ENCODE measurements at regions not wholly inside any gene's neighbourhood (a gene's known extent, or its start where the extent isn't known, plus 50 kb on each side); places are given as distances from the start of the nearest gene placed in this dataset.

GRCh38 chr11:100636536-100636935 is 50.6 kb upstream of the ARHGAP42 start (continued):
- TF ChIP-seq CHD7 (IDR thresholded peaks at IDR 0.05; ENCODE audit: insufficient replicate concordance, low read length) (no peak), TAF1 (IDR thresholded peaks at IDR 0.05; ENCODE audit: low read depth, low read length) (no peak), JUND (IDR thresholded peaks at IDR 0.05; ENCODE audit: low read length) (no peak), POLR2AphosphoS5 (IDR thresholded peaks at IDR 0.05; ENCODE audit: low read depth, low read length) (no peak), CREB1 (IDR thresholded peaks at IDR 0.05) (no peak), GABPA (IDR thresholded peaks at IDR 0.05; ENCODE audit: borderline replicate concordance, insufficient read depth, low read length) (no peak), TCF12 (IDR thresholded peaks at IDR 0.05; ENCODE audit: low read depth, low read length) (no peak), YY1 (IDR thresholded peaks at IDR 0.05; ENCODE audit: low read depth, low read length) (no peak), SUZ12 (IDR thresholded peaks at IDR 0.05; ENCODE audit: low read length) (no peak), CTCF (IDR thresholded peaks at IDR 0.05; ENCODE audit: control extremely low read depth in 1 of 3, insufficient read depth in 1 of 3, low read depth in 1 of 3, low read length in 3 of 3) (no peak), TEAD4 (IDR thresholded peaks at IDR 0.05; ENCODE audit: low read depth, low read length) (no peak)
